ENCODE measurements at regions not wholly inside any gene's neighbourhood (a gene's known extent, or its start where the extent isn't known, plus 50 kb on each side); places are given as distances from the start of the nearest gene placed in this dataset.

GRCh38 chr20:4559106-4559505, 127.2 kb upstream of the PRNP start:
- no peak for DNase-seq (ENCODE audit: low read depth in 3 of 3)

- no peak for DNase-seq (ENCODE audit: low read depth in 3 of 3)
These were observed 129.5 kb upstream of the PRNP start for GRCh38 chr20:4556781-4557180.

- no peak for DNase-seq (ENCODE audit: low read depth in 3 of 3)
These were observed 130.9 kb upstream of the PRNP start for GRCh38 chr20:4555188-4555890.

GRCh38 chr20:4554346-4554745, 131.9 kb upstream of the PRNP start:
- no peak for DNase-seq (ENCODE audit: low read depth in 3 of 3)

GRCh38 chr20:4552075-4552640, 134.1 kb upstream of the PRNP start:
- DNase-seq (ENCODE audit: low read depth in 3 of 3) = no peak

GRCh38 chr20:4550740-4551139, 135.5 kb upstream of the PRNP start:
- no peak for DNase-seq (ENCODE audit: low read depth in 3 of 3)

GRCh38 chr20:4549711-4550259, 136.5 kb upstream of the PRNP start:
- no peak for DNase-seq (ENCODE audit: low read depth in 3 of 3)

GRCh38 chr20:4548552-4548951, 137.7 kb upstream of the PRNP start:
- no peak for DNase-seq (ENCODE audit: low read depth in 3 of 3)

- DNase-seq (ENCODE audit: low read depth in 3 of 3) = no peak
These were observed 139.5 kb upstream of the PRNP start for GRCh38 chr20:4546786-4547185.

- DNase-seq (ENCODE audit: low read depth in 3 of 3) = no peak
These were observed 139.9 kb upstream of the PRNP start for GRCh38 chr20:4546342-4546741.

- DNase-seq (ENCODE audit: low read depth in 3 of 3) = no peak
These were observed 140.7 kb upstream of the PRNP start for GRCh38 chr20:4545526-4545925.

GRCh38 chr20:4544765-4545164, 141.5 kb upstream of the PRNP start:
- DNase-seq (ENCODE audit: low read depth in 3 of 3) = no peak

GRCh38 chr20:4542270-4542669, 144.0 kb upstream of the PRNP start:
- DNase-seq (ENCODE audit: low read depth in 3 of 3) = no peak

- no peak for DNase-seq (ENCODE audit: low read depth in 3 of 3)
These were observed 151.9 kb upstream of the PRNP start for GRCh38 chr20:4534315-4534714.

- DNase-seq (ENCODE audit: low read depth in 3 of 3) = no peak
These were observed 152.7 kb upstream of the PRNP start for GRCh38 chr20:4533368-4534133.

- no peak for DNase-seq (ENCODE audit: low read depth in 3 of 3)
These were observed 153.5 kb upstream of the PRNP start for GRCh38 chr20:4532772-4533171.

- no peak for DNase-seq (ENCODE audit: low read depth in 3 of 3)
These were observed 161.5 kb upstream of the PRNP start for GRCh38 chr20:4524792-4525191.

- DNase-seq (ENCODE audit: low read depth in 3 of 3) = no peak
These were observed 161.9 kb upstream of the PRNP start for GRCh38 chr20:4524307-4524706.

GRCh38 chr20:4522310-4522709, 163.9 kb upstream of the PRNP start:
- no peak for DNase-seq (ENCODE audit: low read depth in 3 of 3)

- DNase-seq (ENCODE audit: low read depth in 3 of 3) = no peak
These were observed 164.9 kb upstream of the PRNP start for GRCh38 chr20:4521170-4521968.

GRCh38 chr20:4519534-4519933, 166.7 kb upstream of the PRNP start:
- peak in 1 of 3 donors; percentile 17 for DNase-seq (ENCODE audit: low read depth in 3 of 3)

- no peak for DNase-seq (ENCODE audit: low read depth in 3 of 3)
These were observed 169.4 kb upstream of the PRNP start for GRCh38 chr20:4516876-4517275.
